Subcutaneous abdominal adipose tissue (tissue), 5 donors: ENCODE measurements at regions not wholly inside any gene's neighbourhood (a gene's known extent, or its start where the extent isn't known, plus 50 kb on each side); places are given as distances from the start of the nearest gene placed in this dataset.

Source experiments
- H3K27ac ChIP-seq: one replicate; pipeline ENCODE4 v1.7.0; 2013; ENCODE audit warnings: low read depth, mild to moderate bottlenecking, inconsistent platforms, low read length, moderate library complexity
- H3K27me3 ChIP-seq, 5 donors: one replicate each; pipeline ENCODE4 v1.7.0; 2013; ENCODE audit warnings: low read length in 5 of 5, inconsistent platforms in 1 of 5; ENCODE audit not compliant: control insufficient read depth in 5 of 5, insufficient read depth in 4 of 5
- H3K36me3 ChIP-seq, 5 donors: one replicate each; pipeline ENCODE4 v1.7.0; 2013; ENCODE audit warnings: low read length in 5 of 5; ENCODE audit not compliant: control insufficient read depth in 5 of 5, insufficient read depth in 5 of 5
- H3K4me1 ChIP-seq, 5 donors: one replicate each; pipeline ENCODE4 v1.7.0; 2013; ENCODE audit warnings: low read length in 5 of 5, mild to moderate bottlenecking in 3 of 5, moderate library complexity in 1 of 5; ENCODE audit not compliant: control insufficient read depth in 5 of 5, insufficient read depth in 5 of 5
- H3K4me3 ChIP-seq, 5 donors: one replicate each; pipeline ENCODE4 v1.7.0; 2013; ENCODE audit warnings: low read length in 5 of 5, low read depth in 1 of 5
- H3K9ac ChIP-seq, 5 donors: one replicate each; pipeline ENCODE4 v1.7.0; 2013; ENCODE audit warnings: low read length in 5 of 5, mild to moderate bottlenecking in 4 of 5, moderate library complexity in 3 of 5
- H3K9me3 ChIP-seq, 5 donors: one replicate each; pipeline ENCODE4 v1.7.0; 2013; ENCODE audit warnings: low read length in 5 of 5; ENCODE audit not compliant: control insufficient read depth in 5 of 5
- donor health status: healthy.
- donor health status: healthy.
- donor health status: healthy.
- donor health status: healthy.
- donor health status: healthy.

DNA sequence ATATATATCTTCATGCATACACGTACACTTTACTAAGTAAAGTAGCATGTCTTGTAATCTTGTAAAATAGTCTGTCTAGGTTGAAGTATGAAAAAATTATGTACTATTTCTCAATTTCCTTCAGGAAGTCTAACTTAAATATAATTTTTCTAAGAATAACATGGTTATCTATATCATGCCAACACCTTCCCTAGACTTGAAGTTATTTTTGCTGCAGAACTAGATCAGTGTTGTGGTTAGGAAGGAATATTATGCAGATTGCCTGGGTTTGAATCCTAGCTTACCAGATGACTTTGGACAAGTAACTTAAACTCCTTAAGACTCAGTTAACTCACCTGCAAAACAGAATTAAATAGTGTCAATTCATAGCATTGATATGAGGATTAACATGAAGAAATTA lies 142.2 kb upstream of the SEMA3A start:
- Histone ChIP-seq H3K9me3 (no peaks in the 10 kb centered on the region), H3K4me1 (peaks cover 0 to 4% (median 0%) of the 10 kb centered on the region in 5 donors), H3K27me3 (no peaks in the 10 kb centered on the region), H3K4me3 (no peak overlapping the region), H3K27ac (no peak overlapping the region), H3K36me3 (no peaks in the 10 kb centered on the region), H3K9ac (no peak overlapping the region)

DNA sequence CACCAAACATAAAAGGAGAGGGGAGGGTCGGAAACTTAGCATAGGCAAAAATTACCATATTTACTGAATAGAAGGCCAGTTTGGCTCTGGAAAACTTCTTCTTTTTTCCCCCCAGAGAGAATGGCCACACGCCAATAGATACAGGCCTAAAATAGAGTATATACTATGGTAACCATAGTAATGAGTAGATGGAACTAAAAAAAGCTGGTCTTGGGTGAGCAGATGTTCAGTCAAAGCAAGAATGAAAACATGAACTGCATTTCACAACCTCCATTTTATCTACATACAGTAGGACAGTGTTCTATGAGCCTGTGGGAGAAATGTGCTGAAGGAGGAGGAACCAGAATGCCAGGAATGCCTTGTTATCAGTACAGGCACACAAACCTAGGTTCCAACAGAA lies 141.7 kb upstream of the SEMA3A start:
- Histone ChIP-seq H3K36me3 (no peaks in the 10 kb centered on the region), H3K4me1 (peaks cover 0 to 8% (median 0%) of the 10 kb centered on the region in 5 donors), H3K9ac (no peak overlapping the region), H3K27ac (no peak overlapping the region), H3K4me3 (no peak overlapping the region), H3K27me3 (no peaks in the 10 kb centered on the region), H3K9me3 (no peaks in the 10 kb centered on the region)

DNA sequence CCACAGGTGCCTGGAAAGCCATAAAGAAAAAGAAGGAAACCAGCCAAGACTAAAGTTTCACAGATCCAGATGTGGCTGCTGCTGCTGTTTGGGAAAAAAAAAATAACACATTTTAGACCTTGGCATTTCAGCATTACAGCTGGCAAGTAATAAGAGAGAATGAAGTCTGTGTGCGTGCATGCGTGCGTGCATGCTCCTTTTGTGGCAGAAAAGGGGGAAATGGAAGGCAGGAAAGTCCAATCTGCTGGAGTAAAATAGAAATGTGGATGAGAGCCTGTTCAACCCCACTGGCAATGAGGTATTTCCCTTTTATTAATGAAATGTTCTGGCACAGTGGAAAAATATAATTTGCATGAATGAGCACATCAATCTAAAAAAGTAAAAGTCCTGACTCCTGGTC lies 137.0 kb upstream of the SEMA3A start:
- Histone ChIP-seq H3K9ac (no peak overlapping the region), H3K36me3 (no peaks in the 10 kb centered on the region), H3K4me3 (no peak overlapping the region), H3K27me3 (no peaks in the 10 kb centered on the region), H3K27ac (no peak overlapping the region), H3K4me1 (peaks cover 0 to 5% (median 0%) of the 10 kb centered on the region in 5 donors), H3K9me3 (no peaks in the 10 kb centered on the region)

DNA sequence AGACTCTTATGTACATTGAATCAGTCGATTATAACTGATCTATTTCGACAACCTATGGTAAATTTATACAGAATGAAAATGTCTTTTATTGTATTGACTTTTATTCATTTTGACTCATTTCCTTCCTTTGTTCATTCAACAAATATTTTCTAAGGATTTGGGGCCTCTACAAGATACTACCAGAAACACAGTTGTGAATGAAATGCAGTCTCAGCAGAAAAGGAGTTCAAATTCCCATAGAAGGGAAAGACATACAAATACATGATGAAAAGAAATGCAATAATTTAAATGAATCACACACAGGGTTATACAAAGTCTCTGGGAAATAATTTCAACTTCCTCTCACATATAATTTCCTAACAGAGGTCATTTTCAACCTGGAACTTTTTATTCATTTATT lies 134.0 kb upstream of the SEMA3A start:
- H3K36me3 ChIP-seq = no peaks in the 10 kb centered on the region
- H3K4me1 ChIP-seq = peaks cover 0 to 5% (median 0%) of the 10 kb centered on the region in 5 donors
- no peak overlapping the region for H3K9ac ChIP-seq
- no peak overlapping the region for H3K4me3 ChIP-seq
- no peaks in the 10 kb centered on the region for H3K9me3 ChIP-seq
- no peaks in the 10 kb centered on the region for H3K27me3 ChIP-seq
- no peak overlapping the region for H3K27ac ChIP-seq

DNA sequence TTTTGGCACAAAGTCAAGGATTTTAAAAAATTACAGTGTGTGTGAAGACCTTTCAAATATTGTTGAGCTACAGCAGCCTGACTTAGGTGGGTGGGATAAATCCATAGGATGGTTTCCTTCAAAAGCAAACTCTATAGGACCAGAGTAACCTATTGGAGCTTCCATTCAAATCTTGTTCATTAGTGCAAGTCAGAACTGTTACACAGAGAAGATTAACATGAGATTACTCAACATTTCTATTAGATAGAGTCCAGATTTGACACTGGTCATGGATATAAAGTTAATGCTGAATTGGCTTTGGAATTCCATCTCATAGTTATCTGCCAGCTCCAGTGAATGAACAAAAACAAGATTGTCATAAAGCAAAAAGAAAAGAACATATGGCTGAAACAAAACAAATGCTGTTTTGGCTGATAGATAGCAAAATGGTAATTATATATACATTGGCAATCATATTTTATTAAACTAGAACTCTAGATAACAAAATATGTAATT lies 129.6 kb upstream of the SEMA3A start:
- H3K9ac ChIP-seq = no peak overlapping the region
- no peaks in the 10 kb centered on the region for H3K9me3 ChIP-seq

DNA sequence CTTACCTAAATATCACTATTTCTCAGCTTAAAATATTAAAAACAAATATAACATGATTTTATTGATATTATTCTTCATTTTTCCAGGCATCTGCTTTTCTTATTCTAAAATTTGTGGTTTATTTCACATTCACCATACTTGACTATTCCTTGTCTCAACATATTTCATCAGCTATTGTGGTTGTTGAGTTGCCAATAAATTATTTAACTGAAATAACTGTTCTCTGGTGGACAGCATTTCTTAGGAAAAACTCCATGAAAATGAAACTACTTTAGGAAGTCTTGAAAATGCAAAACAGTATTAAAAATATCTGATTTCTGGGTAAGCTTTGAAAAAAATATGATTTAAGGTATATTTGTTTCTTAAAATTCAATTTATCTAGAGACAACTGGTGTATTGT lies 122.9 kb upstream of the SEMA3A start:
- no peak overlapping the region for H3K9ac ChIP-seq
- no peak overlapping the region for H3K4me3 ChIP-seq
- H3K4me1 ChIP-seq = peaks cover 0 to 4% (median 0%) of the 10 kb centered on the region in 5 donors
- no peak overlapping the region for H3K27ac ChIP-seq
- H3K9me3 ChIP-seq = no peaks in the 10 kb centered on the region
- H3K36me3 ChIP-seq = no peaks in the 10 kb centered on the region
- no peaks in the 10 kb centered on the region for H3K27me3 ChIP-seq

More for the DNA sequence above, 129.6 kb upstream of the SEMA3A start:
- no peaks in the 10 kb centered on the region for H3K27me3 ChIP-seq
- H3K36me3 ChIP-seq = no peaks in the 10 kb centered on the region
- H3K27ac ChIP-seq = no peak overlapping the region
- no peak overlapping the region for H3K4me3 ChIP-seq
- no peaks in the 10 kb centered on the region for H3K4me1 ChIP-seq

DNA sequence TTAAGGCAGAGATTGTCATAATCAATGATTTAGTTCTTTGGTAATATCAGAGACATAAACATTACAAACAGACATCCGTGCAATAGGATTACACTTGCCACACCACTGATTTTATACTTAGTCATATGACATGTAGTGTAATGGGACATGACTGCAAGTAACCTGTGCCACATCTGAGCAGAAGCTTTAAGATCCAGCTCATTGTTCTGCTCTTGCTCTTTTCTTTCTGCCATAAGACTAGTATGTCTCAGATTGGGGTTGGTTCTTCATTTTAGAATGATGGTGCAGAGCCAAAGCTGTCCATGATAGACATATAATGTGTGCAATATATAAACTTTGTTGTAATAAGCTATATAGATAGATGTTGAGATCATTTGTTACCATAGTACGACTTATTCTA lies 119.7 kb upstream of the SEMA3A start:
- peaks cover 0 to 4% (median 0%) of the 10 kb centered on the region in 5 donors for H3K4me1 ChIP-seq
- H3K27me3 ChIP-seq = no peaks in the 10 kb centered on the region
- H3K27ac ChIP-seq = no peak overlapping the region
- no peak overlapping the region for H3K9ac ChIP-seq
- H3K36me3 ChIP-seq = no peaks in the 10 kb centered on the region
- H3K4me3 ChIP-seq = no peak overlapping the region
- H3K9me3 ChIP-seq = no peaks in the 10 kb centered on the region

DNA sequence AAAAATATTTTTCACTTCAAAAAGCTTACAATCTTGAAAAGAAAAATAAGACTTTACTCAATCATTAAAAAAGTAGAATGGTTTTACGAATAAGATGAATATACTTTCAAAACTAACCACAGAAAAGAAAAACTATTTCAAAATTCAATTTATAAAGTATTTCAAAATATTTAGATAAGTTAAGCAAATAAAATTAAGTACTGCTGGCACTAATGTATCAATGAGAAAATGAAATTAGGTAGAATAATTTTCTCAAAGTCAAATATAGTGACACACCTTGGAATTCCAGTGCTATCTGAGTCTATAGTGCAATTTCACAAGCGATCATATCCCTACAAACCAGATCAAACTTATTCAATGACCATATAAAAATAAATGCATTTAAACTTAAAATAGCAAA lies 109.8 kb upstream of the SEMA3A start:
- H3K9ac ChIP-seq = no peak overlapping the region
- H3K9me3 ChIP-seq = no peaks in the 10 kb centered on the region
- H3K4me1 ChIP-seq = no peaks in the 10 kb centered on the region
- H3K36me3 ChIP-seq = no peaks in the 10 kb centered on the region
- no peak overlapping the region for H3K4me3 ChIP-seq
- no peak overlapping the region for H3K27ac ChIP-seq
- no peaks in the 10 kb centered on the region for H3K27me3 ChIP-seq

DNA sequence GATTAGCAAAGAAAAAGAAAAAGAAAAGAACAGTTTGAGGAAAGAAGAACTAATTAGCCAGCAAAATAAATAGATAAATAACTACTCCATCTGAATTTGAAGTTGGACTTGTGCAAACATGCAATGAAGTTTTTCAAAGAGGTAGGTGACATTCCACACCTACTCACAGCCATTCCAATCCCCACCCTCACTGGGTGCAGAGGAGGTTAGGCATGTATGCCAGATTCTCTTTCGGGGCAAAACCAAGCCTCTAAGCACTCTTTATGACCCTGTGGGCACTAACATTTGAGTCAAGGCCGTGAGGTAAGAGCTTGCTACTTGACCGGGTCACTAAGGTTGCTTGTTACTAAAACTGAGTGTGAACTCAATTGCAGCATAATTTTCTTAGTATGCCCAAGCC lies 108.4 kb upstream of the SEMA3A start:
- Histone ChIP-seq H3K9ac (no peak overlapping the region), H3K4me1 (no peaks in the 10 kb centered on the region), H3K27ac (no peak overlapping the region)

DNA sequence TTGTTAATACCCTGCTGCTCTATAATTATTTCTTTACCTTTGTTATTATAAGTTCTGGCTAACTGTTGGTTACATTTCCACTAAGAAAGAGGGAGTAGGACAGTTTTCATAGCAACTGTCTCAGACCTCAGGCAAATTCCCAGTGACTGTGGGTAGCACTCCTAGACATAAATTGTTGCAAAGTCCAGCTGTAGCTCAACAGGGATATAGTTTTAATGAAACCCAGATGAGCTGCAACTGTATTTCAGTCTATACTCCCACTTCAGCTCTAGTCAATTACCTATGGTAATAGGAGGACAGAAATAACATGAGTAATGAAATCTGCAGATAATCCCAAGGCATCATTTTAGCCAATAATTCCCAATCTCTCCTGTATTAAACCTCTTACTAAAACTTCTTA lies 103.0 kb upstream of the SEMA3A start:
- Histone ChIP-seq H3K4me1 (no peaks in the 10 kb centered on the region), H3K27me3 (no peaks in the 10 kb centered on the region), H3K27ac (no peak overlapping the region), H3K9ac (no peak overlapping the region), H3K9me3 (no peaks in the 10 kb centered on the region), H3K4me3 (no peak overlapping the region), H3K36me3 (no peaks in the 10 kb centered on the region)

More for the DNA sequence above, 108.4 kb upstream of the SEMA3A start:
- H3K9me3 ChIP-seq = no peaks in the 10 kb centered on the region
- no peaks in the 10 kb centered on the region for H3K36me3 ChIP-seq
- no peaks in the 10 kb centered on the region for H3K27me3 ChIP-seq
- no peak overlapping the region for H3K4me3 ChIP-seq
